ENCODE measurements at regions not wholly inside any gene's neighbourhood (a gene's known extent, or its start where the extent isn't known, plus 50 kb on each side); places are given as distances from the start of the nearest gene placed in this dataset.

DNA sequence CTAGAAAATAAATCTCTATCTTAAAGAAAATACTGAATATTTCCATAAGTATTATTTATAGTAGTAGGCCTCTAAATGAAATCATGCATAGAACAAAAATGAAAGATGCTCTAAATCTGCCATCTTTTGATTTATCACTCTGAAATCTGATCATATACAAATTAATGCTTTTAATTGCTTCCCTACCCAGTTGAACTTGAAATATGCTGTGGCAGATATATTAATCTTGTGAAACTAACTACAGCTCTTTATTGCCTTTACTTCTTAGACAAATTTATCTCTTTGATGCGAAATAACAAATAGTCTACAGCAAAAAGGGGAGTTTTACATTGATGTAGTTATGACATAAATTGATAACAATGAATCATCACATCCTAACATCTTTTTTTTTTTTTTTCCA, 510.7 kb upstream of the SLITRK6 start:
- no peak for TF ChIP-seq POLR2AphosphoS5 (IDR thresholded peaks at IDR 0.05; ENCODE audit: low read depth, low read length)
- TF ChIP-seq, protein P1, sequence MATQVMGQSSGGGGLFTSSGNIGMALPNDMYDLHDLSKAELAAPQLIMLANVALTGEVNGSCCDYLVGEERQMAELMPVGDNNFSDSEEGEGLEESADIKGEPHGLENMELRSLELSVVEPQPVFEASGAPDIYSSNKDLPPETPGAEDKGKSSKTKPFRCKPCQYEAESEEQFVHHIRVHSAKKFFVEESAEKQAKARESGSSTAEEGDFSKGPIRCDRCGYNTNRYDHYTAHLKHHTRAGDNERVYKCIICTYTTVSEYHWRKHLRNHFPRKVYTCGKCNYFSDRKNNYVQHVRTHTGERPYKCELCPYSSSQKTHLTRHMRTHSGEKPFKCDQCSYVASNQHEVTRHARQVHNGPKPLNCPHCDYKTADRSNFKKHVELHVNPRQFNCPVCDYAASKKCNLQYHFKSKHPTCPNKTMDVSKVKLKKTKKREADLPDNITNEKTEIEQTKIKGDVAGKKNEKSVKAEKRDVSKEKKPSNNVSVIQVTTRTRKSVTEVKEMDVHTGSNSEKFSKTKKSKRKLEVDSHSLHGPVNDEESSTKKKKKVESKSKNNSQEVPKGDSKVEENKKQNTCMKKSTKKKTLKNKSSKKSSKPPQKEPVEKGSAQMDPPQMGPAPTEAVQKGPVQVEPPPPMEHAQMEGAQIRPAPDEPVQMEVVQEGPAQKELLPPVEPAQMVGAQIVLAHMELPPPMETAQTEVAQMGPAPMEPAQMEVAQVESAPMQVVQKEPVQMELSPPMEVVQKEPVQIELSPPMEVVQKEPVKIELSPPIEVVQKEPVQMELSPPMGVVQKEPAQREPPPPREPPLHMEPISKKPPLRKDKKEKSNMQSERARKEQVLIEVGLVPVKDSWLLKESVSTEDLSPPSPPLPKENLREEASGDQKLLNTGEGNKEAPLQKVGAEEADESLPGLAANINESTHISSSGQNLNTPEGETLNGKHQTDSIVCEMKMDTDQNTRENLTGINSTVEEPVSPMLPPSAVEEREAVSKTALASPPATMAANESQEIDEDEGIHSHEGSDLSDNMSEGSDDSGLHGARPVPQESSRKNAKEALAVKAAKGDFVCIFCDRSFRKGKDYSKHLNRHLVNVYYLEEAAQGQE (IDR thresholded peaks at IDR 0.05; ENCODE audit: insufficient read depth in 1 of 2, low read depth in 2 of 2, low read length in 2 of 2), result no peak
- no peak for TF ChIP-seq TAF1 (IDR thresholded peaks at IDR 0.05; ENCODE audit: borderline replicate concordance, insufficient read depth, low read length)
